Neuronal stem cell (in vitro differentiated cells): ENCODE measurements at regions not wholly inside any gene's neighbourhood (a gene's known extent, or its start where the extent isn't known, plus 50 kb on each side); places are given as distances from the start of the nearest gene placed in this dataset.

Experiments
- DNase-seq: peaks from one replicate; pipeline ENCODE4 v3.0.0-alpha.2; 2013; ENCODE audit warnings: low spot score
- H2AFZ ChIP-seq: one replicate; pipeline ENCODE4 v1.6.1; 2013; ENCODE audit warnings: mild to moderate bottlenecking, low read length, inconsistent platforms
- H2AK5ac ChIP-seq: 2 replicates; pipeline ENCODE4 v1.6.1; 2013; ENCODE audit warnings: low read depth, mild to moderate bottlenecking, inconsistent platforms, low read length, moderate library complexity, mixed read lengths
- H2BK120ac ChIP-seq: 2 replicates; pipeline ENCODE4 v1.6.1; 2013; ENCODE audit warnings: low read depth, mild to moderate bottlenecking, inconsistent platforms, low read length, moderate library complexity, mixed read lengths
- H2BK12ac ChIP-seq: one replicate; pipeline ENCODE4 v1.6.1; 2013; ENCODE audit warnings: low read length, inconsistent platforms
- H2BK15ac ChIP-seq: 2 replicates; pipeline ENCODE4 v1.6.1; 2013; ENCODE audit warnings: mild to moderate bottlenecking, low read length, inconsistent platforms, mixed read lengths
- H2BK5ac ChIP-seq: one replicate; pipeline ENCODE4 v1.6.1; 2013; ENCODE audit warnings: inconsistent platforms, mild to moderate bottlenecking, low read length, moderate library complexity
- H3K14ac ChIP-seq: one replicate; pipeline ENCODE4 v1.6.1; 2013; ENCODE audit warnings: low read length, inconsistent platforms
- H3K18ac ChIP-seq: 2 replicates; pipeline ENCODE4 v1.6.1; 2013; ENCODE audit warnings: low read length, inconsistent platforms
- H3K23ac ChIP-seq: 2 replicates; pipeline ENCODE4 v1.6.1; 2013; ENCODE audit warnings: low read depth, mild to moderate bottlenecking, mixed read lengths, low read length, inconsistent platforms; ENCODE audit not compliant: poor library complexity
- H3K27ac ChIP-seq: replicated peaks from 3 replicates; pipeline ENCODE4 v1.5.1; 2013; ENCODE audit warnings: low read length, inconsistent platforms
- H3K27me3 ChIP-seq, 3 experiments: 2 replicates each; pipeline ENCODE4 v1.6.1; 2013; ENCODE audit warnings: low read length in 3 of 3, mild to moderate bottlenecking in 2 of 3, inconsistent platforms in 1 of 3, low read depth in 1 of 3, mixed read lengths in 1 of 3, moderate library complexity in 1 of 3; ENCODE audit not compliant: control insufficient read depth in 3 of 3, insufficient read depth in 3 of 3
- H3K36me3 ChIP-seq, 2 donors: replicated peaks in 1 of 2; 2 replicates each; pipeline ENCODE4 v1.6.1; 2013; ENCODE audit warnings: low read length in 2 of 2; ENCODE audit not compliant: control insufficient read depth in 2 of 2, insufficient read depth in 2 of 2
- H3K4ac ChIP-seq: 2 replicates; pipeline ENCODE4 v1.6.1; 2013; ENCODE audit warnings: inconsistent platforms, mild to moderate bottlenecking, low read length, moderate library complexity
- H3K4me1 ChIP-seq, 2 donors: 1 replicate in 1 of 2; 2 replicates in 1 of 2; pipeline ENCODE4 v1.6.1; 2013; ENCODE audit warnings: low read length in 2 of 2, low read depth in 1 of 2; ENCODE audit not compliant: control insufficient read depth in 2 of 2, insufficient read depth in 1 of 2
- H3K4me2 ChIP-seq: one replicate; pipeline ENCODE4 v1.6.1; 2013; ENCODE audit warnings: mild to moderate bottlenecking, low read length, inconsistent platforms; ENCODE audit not compliant: insufficient read depth, poor library complexity, severe bottlenecking
- H3K4me3 ChIP-seq, 2 donors: 2 replicates each; pipeline ENCODE4 v1.5.1; 2013; ENCODE audit warnings: low read length in 2 of 2, mild to moderate bottlenecking in 2 of 2, inconsistent platforms in 1 of 2, moderate library complexity in 1 of 2
- H3K79me1 ChIP-seq: one replicate; pipeline ENCODE4 v1.6.1; 2013; ENCODE audit warnings: low read depth, mild to moderate bottlenecking, inconsistent platforms, low read length, moderate library complexity
- H3K9ac ChIP-seq: one replicate; pipeline ENCODE4 v1.6.1; 2013; ENCODE audit warnings: mild to moderate bottlenecking, low read depth, low read length, inconsistent platforms; ENCODE audit not compliant: poor library complexity
- H3K9me3 ChIP-seq, 2 donors: replicated peaks in 1 of 2; 2 replicates each; pipeline versions ENCODE3 to v1.6.1; 2013; ENCODE audit warnings: low read length in 2 of 2, mild to moderate bottlenecking in 2 of 2, inconsistent platforms in 1 of 2, low read depth in 1 of 2, mixed read lengths in 1 of 2, moderate library complexity in 1 of 2; ENCODE audit not compliant: control insufficient read depth in 2 of 2, insufficient read depth in 1 of 2
- H4K8ac ChIP-seq: one replicate; pipeline ENCODE4 v1.6.1; 2013; ENCODE audit warnings: low read depth, mild to moderate bottlenecking, inconsistent platforms, low read length, moderate library complexity
- H4K91ac ChIP-seq: one replicate; pipeline ENCODE4 v1.6.1; 2013; ENCODE audit warnings: low read length, low read depth, mild to moderate bottlenecking, inconsistent platforms; ENCODE audit not compliant: poor library complexity
- WGBS, 2 donors: extraction: QIAGEN DNeasy Blood & Tissue Kit; methylation state at CpG; one replicate each; pipeline ENCODE4 v1.1.7; 2013; ENCODE audit warnings: missing lambda C conversion rate in 2 of 2, mixed read lengths in 1 of 2; ENCODE audit not compliant: insufficient read length in 2 of 2, insufficient replicate concordance in 1 of 2; ENCODE audit errors: extremely low coverage in 2 of 2; 5-methylcytosine and 5-hydroxymethylcytosine counted together

DNA sequence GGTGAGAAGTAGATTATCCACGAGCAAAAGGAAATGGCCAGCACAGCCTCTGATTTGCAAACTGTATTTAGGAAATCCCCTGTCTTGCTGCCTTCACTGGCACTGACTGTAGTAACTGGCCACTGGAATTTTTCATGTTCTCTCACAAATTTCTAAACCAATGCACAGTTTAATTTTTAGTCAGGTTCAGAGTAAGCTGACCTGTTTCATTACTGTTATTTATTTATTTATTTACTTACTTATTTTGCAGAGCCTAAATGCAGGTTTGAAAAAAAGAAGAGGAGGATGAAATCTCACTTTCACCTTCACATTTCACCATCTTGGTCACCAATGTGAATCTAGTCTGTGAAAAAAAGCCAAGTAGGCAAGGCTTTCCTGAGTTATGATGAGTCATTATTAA, 291.0 kb downstream of the PLOD2 start:
- no peak overlapping the region for H3K4me3 ChIP-seq
- no peak overlapping the region for H3K4me2 ChIP-seq
- no peaks in the 10 kb centered on the region for H3K36me3 ChIP-seq
- no peak overlapping the region for H3K9ac ChIP-seq
- DNase-seq: no peak
- H4K91ac ChIP-seq: no peak overlapping the region
- no peaks in the 10 kb centered on the region for H3K4me1 ChIP-seq
- H3K4ac ChIP-seq: no peak overlapping the region
- no peak overlapping the region for H3K23ac ChIP-seq
- H2AK5ac ChIP-seq: no peak overlapping the region
- H2BK120ac ChIP-seq: no peak overlapping the region
- no peak overlapping the region for H4K8ac ChIP-seq
- H3K14ac ChIP-seq: no peak overlapping the region
- no peak overlapping the region for H2AFZ ChIP-seq
- H3K79me1 ChIP-seq: no peaks in the 10 kb centered on the region
- H3K27ac ChIP-seq: no peak overlapping the region
- H3K9me3 ChIP-seq: no peaks in the 10 kb centered on the region
- no peak overlapping the region for H3K18ac ChIP-seq
- no peaks in the 10 kb centered on the region for H3K27me3 ChIP-seq
- WGBS, 2 donors: no CpG with 5 or more reads among the region's 1 CpG
- H2BK12ac ChIP-seq: no peak overlapping the region
- no peak overlapping the region for H2BK5ac ChIP-seq
- H2BK15ac ChIP-seq: no peak overlapping the region

DNA sequence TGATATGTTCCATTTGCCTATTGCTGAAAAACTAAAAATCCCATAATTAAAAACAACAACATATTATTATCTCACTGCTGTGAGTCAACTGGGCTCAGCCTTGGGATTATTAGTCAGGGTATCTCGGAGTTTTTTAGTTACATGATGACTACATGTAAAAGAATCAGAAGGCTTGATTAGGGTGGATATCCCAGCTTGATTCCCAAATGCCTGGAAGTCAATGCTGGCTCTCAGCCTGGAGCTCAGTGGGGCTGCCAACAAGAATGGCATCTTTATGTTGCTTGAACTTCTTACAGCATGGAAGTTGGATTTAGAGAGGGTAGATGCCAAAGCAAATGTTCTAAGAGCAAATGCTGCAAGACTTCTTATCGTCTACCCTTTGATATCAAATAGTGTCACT, 278.5 kb downstream of the PLOD2 start:
- WGBS, 2 donors: no CpG with 5 or more reads among the region's 2 CpGs
- Histone ChIP-seq H2BK120ac (no peak overlapping the region), H3K4me1 (no peaks in the 10 kb centered on the region)

DNA sequence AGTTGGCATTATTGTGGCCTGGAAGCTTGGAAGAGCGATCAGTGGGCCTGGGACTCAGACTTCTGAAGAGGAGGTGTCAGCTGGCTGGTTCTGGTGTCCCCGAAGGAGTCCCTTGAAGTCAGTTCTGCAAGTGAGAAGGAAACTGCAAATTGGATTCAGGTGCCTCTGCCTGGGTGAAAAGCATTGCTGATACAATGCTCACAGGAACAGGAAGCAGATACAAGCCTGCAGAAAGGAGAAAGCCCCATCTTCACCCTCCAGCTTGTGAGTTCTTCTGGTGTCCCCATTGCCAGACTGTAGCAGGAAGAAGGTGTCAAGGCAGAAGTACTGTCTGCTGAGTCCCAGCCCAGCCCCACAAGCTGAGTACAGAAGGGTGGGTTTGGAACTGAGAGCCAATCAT, 271.3 kb downstream of the PLOD2 start:
- Histone ChIP-seq H3K4me2 (no peak overlapping the region), H3K4ac (no peak overlapping the region), H3K9me3 (no peaks in the 10 kb centered on the region), H3K9ac (no peak overlapping the region), H2BK120ac (no peak overlapping the region), H3K14ac (no peak overlapping the region), H3K4me3 (no peak overlapping the region), H3K18ac (no peak overlapping the region), H3K79me1 (no peaks in the 10 kb centered on the region), H2BK15ac (no peak overlapping the region), H3K36me3 (no peaks in the 10 kb centered on the region), H4K8ac (no peak overlapping the region), H2AFZ (peak overlapping the region; percentile 76), H3K27ac (no peak overlapping the region), H2AK5ac (no peak overlapping the region), H4K91ac (no peak overlapping the region), H2BK5ac (no peak overlapping the region), H3K4me1 (peaks cover 0 to 4% of the 10 kb centered on the region in 2 donors), H3K27me3 (no peaks in the 10 kb centered on the region), H3K23ac (no peak overlapping the region), H2BK12ac (no peak overlapping the region)
- WGBS, 2 donors: no CpG with 5 or more reads among the region's 2 CpGs
- DNase-seq: no peak

More for the DNA sequence above, 278.5 kb downstream of the PLOD2 start:
- Histone ChIP-seq H4K91ac (no peak overlapping the region), H3K27ac (no peak overlapping the region), H3K18ac (no peak overlapping the region), H3K27me3 (no peaks in the 10 kb centered on the region), H3K9ac (no peak overlapping the region), H2AK5ac (no peak overlapping the region), H3K23ac (no peak overlapping the region), H2AFZ (no peak overlapping the region), H4K8ac (no peak overlapping the region), H3K4me3 (no peak overlapping the region), H3K9me3 (no peaks in the 10 kb centered on the region), H3K79me1 (no peaks in the 10 kb centered on the region), H2BK15ac (no peak overlapping the region), H3K14ac (no peak overlapping the region), H2BK5ac (no peak overlapping the region), H3K4me2 (no peak overlapping the region), H3K36me3 (no peaks in the 10 kb centered on the region), H2BK12ac (no peak overlapping the region), H3K4ac (no peak overlapping the region)
- no peak for DNase-seq

DNA sequence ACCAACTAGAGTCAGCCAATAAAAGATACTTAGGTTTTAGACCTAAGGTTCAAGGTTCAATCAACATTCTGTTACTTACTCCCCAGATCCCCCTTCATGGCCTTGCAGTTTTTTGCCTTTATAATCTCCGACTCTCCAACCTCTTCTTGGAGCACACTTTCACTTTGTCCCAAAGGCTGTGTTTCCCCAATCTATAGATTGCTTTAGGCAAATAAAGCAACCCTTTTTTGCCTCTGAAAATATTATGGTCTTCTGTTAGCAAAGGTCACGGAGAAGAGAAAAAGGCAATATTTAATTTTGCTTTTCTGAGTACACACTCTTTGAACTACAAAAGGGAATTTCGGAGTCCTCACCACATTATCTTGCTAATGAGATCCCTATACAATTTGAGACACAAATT, 268.1 kb downstream of the PLOD2 start:
- Histone ChIP-seq H3K4me2 (no peak overlapping the region), H3K79me1 (no peaks in the 10 kb centered on the region), H3K27ac (no peak overlapping the region), H2AK5ac (no peak overlapping the region), H4K91ac (no peak overlapping the region), H3K9me3 (no peaks in the 10 kb centered on the region), H3K4me1 (peaks cover 0 to 4% of the 10 kb centered on the region in 2 donors), H3K27me3 (no peaks in the 10 kb centered on the region), H2AFZ (no peak overlapping the region), H4K8ac (no peak overlapping the region), H2BK12ac (no peak overlapping the region), H2BK15ac (no peak overlapping the region), H3K18ac (no peak overlapping the region), H3K36me3 (no peaks in the 10 kb centered on the region), H3K9ac (no peak overlapping the region), H2BK5ac (no peak overlapping the region), H3K14ac (no peak overlapping the region), H3K23ac (no peak overlapping the region), H3K4me3 (no peak overlapping the region), H2BK120ac (no peak overlapping the region), H3K4ac (no peak overlapping the region)
- DNase-seq: no peak
- WGBS, 2 donors: no CpG with 5 or more reads among the region's 3 CpGs
